Keratinocyte (primary cell): ENCODE measurements at regions not wholly inside any gene's neighbourhood (a gene's known extent, or its start where the extent isn't known, plus 50 kb on each side); places are given as distances from the start of the nearest gene placed in this dataset.

Source experiments
- EZH2 ChIP-seq: IDR thresholded peaks from one replicate; pipeline ENCODE4 v1.6.1; 2012; ENCODE audit warnings: inconsistent platforms, mild to moderate bottlenecking, low read length, moderate library complexity
- TF ChIP-seq, protein P1 (sequence below), 3 experiments: IDR thresholded peaks in 1 of 3; conservative IDR thresholded peaks in 1 of 3; optimal IDR thresholded peaks in 1 of 3; 2 replicates in 2 of 3; 3 replicates in 1 of 3; pipeline versions ENCODE3 to v1.5.1; 2011; ENCODE audit warnings: low read length in 3 of 3, mild to moderate bottlenecking in 3 of 3, moderate library complexity in 2 of 3, control low read depth in 1 of 3, inconsistent platforms in 1 of 3; ENCODE audit not compliant: insufficient read depth in 2 of 3; ENCODE audit errors: extremely low read depth in 1 of 3

DNA sequence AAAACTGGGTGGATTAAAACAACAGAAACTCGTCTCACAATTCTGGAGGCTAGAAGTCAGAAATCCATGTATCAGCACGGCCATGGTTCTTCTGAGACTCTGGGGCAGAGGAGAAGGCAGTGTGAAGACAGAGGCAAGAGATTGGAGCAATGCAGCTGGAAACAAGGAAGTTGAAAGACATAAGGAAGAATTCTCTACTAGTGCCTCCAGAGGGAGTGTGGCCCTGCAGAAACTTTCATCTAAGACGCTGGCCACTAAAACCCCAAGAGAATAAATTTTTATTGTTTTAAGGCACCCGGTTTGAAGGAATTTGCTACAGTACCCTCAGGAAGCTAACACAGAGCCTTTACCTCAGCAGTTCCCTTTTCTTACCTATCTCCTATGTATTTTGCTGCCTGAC lies 1012.2 kb upstream of the CADM2 start:
- TF ChIP-seq, protein P1, sequence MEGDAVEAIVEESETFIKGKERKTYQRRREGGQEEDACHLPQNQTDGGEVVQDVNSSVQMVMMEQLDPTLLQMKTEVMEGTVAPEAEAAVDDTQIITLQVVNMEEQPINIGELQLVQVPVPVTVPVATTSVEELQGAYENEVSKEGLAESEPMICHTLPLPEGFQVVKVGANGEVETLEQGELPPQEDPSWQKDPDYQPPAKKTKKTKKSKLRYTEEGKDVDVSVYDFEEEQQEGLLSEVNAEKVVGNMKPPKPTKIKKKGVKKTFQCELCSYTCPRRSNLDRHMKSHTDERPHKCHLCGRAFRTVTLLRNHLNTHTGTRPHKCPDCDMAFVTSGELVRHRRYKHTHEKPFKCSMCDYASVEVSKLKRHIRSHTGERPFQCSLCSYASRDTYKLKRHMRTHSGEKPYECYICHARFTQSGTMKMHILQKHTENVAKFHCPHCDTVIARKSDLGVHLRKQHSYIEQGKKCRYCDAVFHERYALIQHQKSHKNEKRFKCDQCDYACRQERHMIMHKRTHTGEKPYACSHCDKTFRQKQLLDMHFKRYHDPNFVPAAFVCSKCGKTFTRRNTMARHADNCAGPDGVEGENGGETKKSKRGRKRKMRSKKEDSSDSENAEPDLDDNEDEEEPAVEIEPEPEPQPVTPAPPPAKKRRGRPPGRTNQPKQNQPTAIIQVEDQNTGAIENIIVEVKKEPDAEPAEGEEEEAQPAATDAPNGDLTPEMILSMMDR (optimal IDR thresholded peaks at IDR 0.05 in 1 of 3, IDR thresholded peaks at IDR 0.05 in 1 of 3, conservative IDR thresholded peaks at IDR 0.05 in 1 of 3; ENCODE audit: extremely low read depth in 1 of 3, insufficient read depth in 2 of 3, low read length in 3 of 3): peak in 2 of 3 experiments; percentile 25 to 35
- TF ChIP-seq EZH2: no peak
